HL-60 (cell line): ENCODE measurements at regions not wholly inside any gene's neighbourhood (a gene's known extent, or its start where the extent isn't known, plus 50 kb on each side); places are given as distances from the start of the nearest gene placed in this dataset.

Source experiments
- POLR2AphosphoS5 ChIP-seq: IDR thresholded peaks from 2 replicates; pipeline ENCODE4 v1.6.1; 2012; ENCODE audit warnings: low read depth
- TF ChIP-seq, protein P1 (sequence below): IDR thresholded peaks from one replicate; pipeline ENCODE4 v1.5.1; 2011; ENCODE audit warnings: low read length, control low read depth, inconsistent platforms; ENCODE audit not compliant: insufficient read depth

DNA sequence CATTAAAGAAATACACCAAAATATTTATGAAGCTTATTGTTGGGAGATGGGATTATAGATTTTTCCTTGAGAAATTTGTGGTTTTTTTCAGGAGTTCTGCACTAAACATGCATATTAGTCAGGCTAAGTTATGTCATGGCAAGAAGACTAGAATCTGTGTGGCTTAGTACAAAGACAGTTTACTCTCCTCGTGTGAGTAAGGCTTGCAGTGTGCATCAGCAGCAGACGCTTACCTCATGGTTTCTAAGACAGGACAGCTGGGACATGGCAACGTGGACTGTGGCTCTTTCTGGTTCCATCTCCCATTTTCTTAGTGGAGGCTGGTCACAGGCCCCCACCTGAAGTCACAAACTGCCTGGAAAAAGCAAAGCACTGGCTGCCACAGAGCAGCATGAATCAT, 429.6 kb upstream of the VSTM2A start:
- TF ChIP-seq, protein P1, sequence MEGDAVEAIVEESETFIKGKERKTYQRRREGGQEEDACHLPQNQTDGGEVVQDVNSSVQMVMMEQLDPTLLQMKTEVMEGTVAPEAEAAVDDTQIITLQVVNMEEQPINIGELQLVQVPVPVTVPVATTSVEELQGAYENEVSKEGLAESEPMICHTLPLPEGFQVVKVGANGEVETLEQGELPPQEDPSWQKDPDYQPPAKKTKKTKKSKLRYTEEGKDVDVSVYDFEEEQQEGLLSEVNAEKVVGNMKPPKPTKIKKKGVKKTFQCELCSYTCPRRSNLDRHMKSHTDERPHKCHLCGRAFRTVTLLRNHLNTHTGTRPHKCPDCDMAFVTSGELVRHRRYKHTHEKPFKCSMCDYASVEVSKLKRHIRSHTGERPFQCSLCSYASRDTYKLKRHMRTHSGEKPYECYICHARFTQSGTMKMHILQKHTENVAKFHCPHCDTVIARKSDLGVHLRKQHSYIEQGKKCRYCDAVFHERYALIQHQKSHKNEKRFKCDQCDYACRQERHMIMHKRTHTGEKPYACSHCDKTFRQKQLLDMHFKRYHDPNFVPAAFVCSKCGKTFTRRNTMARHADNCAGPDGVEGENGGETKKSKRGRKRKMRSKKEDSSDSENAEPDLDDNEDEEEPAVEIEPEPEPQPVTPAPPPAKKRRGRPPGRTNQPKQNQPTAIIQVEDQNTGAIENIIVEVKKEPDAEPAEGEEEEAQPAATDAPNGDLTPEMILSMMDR = no peak
- TF ChIP-seq POLR2AphosphoS5 = no peak
